Right lobe of liver (tissue), 4 donors: ENCODE measurements at regions not wholly inside any gene's neighbourhood (a gene's known extent, or its start where the extent isn't known, plus 50 kb on each side); places are given as distances from the start of the nearest gene placed in this dataset.

ENCODE experiments used
- POLR2A ChIP-seq: fragments of 450-650 bp; IDR thresholded peaks from one replicate; pipeline ENCODE4 v1.6.1; 2017; ENCODE audit warnings: antibody characterized with exemption, mild to moderate bottlenecking
- TF ChIP-seq, protein P1 (sequence below), 4 donors: fragments of 200-600 bp in 3 of 4; fragments of 450-650 bp in 1 of 4; IDR thresholded peaks; one replicate each; pipeline versions ENCODE4 v1.5.1 to v1.8.0; 2016 to 2022; ENCODE audit warnings: antibody characterized with exemption in 4 of 4, mild to moderate bottlenecking in 2 of 4
- donor health status: DM: no; HTN: no; CAD: no.
- donor health status: DM: no; HTN: no; CAD: no.
- donor health status: DM: no; HTN: yes; CAD: no.

DNA sequence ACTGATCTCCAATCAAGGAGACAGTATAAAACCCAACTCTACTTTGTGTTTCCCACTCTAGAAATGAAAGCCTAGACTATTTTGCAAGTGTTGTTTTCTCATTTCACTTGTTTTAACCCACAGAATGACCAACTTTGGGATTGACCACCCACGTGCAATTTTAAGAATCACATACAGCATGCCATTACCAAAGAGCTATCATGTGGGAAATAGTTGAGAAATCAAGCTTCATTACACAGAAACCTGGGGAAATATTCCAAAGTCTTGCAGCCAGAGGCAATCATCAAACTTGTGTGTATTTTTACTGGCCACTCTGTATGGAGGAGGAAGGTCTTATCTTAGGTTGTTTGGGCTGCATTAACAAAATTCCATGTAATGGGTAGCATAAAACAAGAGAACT lies 451.4 kb upstream of the DAB2 start:
- TF ChIP-seq, protein P1, sequence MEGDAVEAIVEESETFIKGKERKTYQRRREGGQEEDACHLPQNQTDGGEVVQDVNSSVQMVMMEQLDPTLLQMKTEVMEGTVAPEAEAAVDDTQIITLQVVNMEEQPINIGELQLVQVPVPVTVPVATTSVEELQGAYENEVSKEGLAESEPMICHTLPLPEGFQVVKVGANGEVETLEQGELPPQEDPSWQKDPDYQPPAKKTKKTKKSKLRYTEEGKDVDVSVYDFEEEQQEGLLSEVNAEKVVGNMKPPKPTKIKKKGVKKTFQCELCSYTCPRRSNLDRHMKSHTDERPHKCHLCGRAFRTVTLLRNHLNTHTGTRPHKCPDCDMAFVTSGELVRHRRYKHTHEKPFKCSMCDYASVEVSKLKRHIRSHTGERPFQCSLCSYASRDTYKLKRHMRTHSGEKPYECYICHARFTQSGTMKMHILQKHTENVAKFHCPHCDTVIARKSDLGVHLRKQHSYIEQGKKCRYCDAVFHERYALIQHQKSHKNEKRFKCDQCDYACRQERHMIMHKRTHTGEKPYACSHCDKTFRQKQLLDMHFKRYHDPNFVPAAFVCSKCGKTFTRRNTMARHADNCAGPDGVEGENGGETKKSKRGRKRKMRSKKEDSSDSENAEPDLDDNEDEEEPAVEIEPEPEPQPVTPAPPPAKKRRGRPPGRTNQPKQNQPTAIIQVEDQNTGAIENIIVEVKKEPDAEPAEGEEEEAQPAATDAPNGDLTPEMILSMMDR (IDR thresholded peaks at IDR 0.05) = no peak
- TF ChIP-seq POLR2A = no peak
